GM18951 (cell line): ENCODE measurements at regions not wholly inside any gene's neighbourhood (a gene's known extent, or its start where the extent isn't known, plus 50 kb on each side); places are given as distances from the start of the nearest gene placed in this dataset.
"Not testable (repeated sequence)": the region's sequence is repeated elsewhere in the genome, so short reads cannot be mapped to it uniquely, and the experiment has no call there.

Experiments
- POLR2A ChIP-seq: IDR thresholded peaks from 4 replicates; pipeline ENCODE4 v1.6.1; 2011; ENCODE audit warnings: mild to moderate bottlenecking; ENCODE audit not compliant: insufficient read length, insufficient read depth; ENCODE audit errors: extremely low read depth
- in situ Hi-C: fragments of 300-500 bp; cut with MboI; formaldehyde crosslinking; loops from one replicate; pipeline ENCODE4 v1.12.0; 2022; ENCODE audit warnings: low sequenced_read_pairs, mixed read lengths, inconsistent platforms; ENCODE audit not compliant: unreplicated experiment

DNA sequence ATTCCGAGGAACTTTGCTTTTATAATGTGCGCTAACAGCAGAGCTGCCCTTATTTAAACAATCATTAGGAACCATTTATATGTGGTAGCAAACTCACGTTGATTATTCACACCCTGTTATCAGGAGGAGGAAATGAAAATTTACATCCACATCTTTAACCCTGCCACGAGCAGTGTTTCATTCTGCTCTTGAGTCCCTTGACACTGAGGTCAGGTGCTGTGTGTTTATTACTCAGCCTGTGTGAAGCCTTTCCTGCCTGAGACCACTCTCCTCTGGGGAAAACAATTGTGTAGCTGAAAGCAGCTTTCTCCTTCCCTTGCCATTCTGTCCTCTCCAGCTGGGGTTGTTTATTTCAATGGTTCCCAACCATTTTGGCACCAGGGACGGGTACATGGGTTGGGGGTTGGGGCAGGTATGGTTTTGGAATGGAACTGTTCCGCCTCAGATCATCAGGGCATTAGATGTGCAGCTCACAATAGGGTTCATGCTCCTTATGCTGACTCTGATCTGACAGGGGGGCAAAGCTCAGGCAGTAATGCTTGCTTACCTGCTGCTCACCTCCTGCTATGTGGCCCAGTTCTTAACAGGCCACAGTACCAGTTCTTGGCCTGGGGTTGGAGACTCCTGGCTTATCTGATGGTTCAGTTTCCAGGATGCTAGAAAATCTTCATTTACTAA lies 651.1 kb downstream of the TDRD15 start:
- no peak for TF ChIP-seq POLR2A
- in situ Hi-C loops = no loop called here

DNA sequence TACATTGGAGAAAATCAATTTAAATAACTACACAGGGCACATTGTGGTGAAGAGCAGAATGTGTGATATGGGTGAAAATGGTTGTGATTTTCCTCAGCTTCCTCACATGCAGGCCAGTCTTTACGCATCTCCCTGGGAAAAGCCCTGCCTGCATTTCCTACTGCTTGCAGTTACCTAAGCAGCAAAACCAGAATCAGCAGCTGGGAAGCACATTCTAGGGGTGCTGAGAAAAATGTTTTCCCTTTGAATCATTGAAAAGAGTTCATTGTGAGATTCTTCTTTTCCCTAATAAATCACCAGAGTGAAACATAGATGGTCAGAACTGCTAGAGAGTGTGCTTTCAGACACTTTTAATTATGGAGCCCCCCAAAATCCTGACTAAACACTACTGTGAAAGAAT lies 656.0 kb downstream of the TDRD15 start:
- in situ Hi-C loops = no loop called here
- no peak for TF ChIP-seq POLR2A

DNA sequence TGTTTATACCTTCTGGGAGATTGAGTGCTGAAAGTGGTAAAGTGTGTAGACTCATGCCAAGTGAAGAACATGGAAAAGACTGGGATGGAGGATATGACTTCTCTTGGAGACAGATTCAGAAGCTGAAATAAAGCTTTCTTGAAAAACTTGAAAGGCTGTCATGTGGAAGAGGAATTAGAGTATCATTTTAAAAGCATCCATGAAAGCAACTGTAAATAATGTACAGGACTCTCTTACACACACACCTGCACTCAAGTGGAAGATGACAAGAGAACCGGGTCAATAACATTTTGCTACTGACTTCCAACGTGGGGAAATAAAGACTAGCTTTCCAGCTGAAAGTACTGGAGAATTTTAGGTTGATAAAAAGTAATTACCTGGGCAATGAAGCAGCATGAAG lies 658.2 kb downstream of the TDRD15 start:
- no peak for TF ChIP-seq POLR2A
- in situ Hi-C loops = no loop called here

DNA sequence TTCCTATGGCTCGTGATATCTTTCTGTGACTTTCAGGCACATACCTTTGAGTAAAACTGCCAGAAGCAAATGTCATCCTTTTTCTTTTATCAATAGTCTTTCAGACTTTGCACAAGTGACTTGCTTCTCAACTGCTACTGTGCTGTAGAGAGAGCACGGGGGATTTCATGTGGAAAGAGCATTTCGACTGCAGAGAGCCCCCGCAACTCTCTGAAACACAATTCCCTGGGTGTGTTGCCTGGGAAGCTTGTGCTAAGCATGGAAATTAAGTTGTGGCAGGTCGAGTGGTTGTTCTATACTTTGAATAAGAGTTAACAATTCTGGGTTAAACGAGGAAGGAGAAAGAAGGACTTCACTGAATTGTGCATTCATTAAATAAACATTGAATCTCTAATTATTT lies 659.1 kb downstream of the TDRD15 start:
- TF ChIP-seq POLR2A = no peak
- in situ Hi-C loops = no loop called here

DNA sequence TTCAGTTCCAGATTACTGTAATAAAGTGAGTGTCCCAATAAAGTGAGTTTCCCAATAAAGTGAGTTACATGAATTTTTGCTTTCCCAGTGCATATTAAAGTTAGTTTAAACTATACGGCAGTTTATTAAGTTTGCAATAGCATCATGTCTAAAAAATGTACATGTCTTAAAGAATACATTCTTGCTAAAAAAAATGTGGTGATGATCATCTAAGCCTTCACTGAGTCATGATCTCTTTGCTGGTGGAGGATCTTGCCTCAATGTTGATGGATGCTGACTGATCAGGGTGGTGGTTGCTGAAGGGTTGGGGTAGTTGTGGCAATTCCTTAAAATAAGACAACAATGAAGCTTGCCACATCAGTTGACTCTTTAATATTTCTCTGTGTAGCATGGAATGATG lies 664.2 kb downstream of the TDRD15 start:
- no peak for TF ChIP-seq POLR2A
- in situ Hi-C loops = no loop called here

DNA sequence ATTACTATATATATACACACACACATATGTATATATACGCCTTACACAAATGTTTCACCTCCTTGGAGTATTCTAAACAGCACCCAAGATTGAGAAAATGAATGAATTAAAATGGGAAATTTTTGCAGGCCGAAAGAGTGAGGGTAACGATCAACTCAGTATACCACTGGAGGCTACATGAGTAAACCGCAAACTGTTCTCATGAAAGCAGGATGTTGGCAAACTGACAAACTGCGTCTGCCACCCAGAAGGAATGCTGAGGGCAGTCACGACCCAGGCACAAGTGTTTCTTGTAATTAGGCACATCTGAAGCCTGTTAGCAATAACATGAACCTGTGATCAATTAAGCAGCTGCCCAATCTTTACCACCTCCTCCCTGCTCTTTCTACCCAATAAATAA lies 666.5 kb downstream of the TDRD15 start:
- in situ Hi-C loops = not testable (repeated sequence)

DNA sequence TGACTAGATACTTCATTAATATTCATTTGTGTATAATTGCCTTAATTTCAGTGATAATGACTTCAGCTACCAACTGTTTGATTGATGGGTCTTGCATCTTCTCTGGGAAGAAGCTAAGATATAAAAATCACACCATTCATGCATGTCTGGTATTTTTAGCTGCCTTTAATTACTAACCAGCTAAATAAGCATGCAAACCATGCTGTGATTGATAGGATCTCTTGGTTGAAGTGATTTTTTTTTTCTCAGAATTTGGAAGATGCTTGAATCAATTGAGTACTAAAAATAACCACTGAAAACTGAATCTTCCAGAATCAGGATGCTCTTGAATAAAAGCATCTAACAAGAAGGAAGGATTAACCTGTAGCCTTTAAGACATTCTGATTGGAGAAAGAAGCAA lies 668.8 kb downstream of the TDRD15 start:
- in situ Hi-C loops = no loop called here
- no peak for TF ChIP-seq POLR2A

DNA sequence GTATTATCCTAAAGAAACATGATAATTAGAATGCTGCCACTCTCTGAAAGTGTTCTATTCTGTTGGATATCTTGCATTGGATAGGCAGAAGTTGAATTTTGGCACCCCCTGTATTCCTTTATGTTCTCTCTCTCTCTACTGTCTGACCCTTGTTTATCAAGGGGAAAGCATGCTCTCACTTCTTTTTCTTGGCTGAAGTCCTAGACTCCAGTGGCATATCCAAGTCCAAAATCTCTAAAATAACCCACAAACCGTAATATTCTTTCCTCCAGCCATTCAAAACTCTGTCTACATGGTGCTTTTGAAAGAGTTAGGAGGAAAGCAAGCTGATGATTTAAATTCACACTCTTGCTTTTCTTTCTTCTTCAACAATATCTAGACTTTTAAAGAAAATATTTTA lies 669.7 kb downstream of the TDRD15 start:
- in situ Hi-C loops = no loop called here
- no peak for TF ChIP-seq POLR2A

DNA sequence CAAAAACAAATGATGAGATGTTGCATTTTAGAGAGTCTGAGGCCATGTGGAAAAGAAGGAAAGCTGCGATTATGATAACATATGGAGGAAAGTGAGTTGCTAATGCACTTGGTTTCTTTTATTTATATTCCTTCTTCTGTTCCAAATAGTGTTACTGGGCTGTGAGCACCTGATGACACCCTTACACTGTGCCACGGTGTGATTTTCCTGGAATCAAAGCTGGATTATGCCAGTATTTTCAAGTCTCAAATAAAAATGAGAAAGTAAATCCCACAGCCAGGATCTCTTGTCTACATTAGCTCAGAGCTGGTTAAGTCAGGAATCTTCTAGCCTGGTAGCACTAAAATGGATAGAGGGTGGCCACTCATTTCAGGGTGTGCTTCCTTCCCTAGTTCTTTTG lies 670.8 kb downstream of the TDRD15 start:
- TF ChIP-seq POLR2A = no peak
- in situ Hi-C loops = no loop called here

DNA sequence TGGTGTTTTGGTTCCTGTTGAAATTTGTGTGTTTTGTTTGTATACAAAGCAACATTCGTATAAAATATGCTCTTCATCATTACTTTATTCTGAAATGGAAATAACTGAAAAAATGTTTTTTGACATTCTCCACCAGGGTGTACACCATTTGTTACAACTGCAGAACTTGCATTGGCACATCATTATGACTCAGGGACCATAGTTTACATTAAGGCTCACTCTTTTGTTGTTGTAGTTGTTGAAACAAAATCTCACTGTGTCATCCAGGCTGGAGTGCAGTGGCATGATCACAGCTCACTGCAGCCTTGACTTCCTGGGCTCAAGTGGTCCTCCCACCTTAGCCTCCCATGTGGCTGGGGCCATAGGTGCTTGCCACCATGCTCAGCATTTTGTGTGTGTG lies 676.6 kb downstream of the TDRD15 start:
- TF ChIP-seq POLR2A = no peak
- in situ Hi-C loops = no loop called here

DNA sequence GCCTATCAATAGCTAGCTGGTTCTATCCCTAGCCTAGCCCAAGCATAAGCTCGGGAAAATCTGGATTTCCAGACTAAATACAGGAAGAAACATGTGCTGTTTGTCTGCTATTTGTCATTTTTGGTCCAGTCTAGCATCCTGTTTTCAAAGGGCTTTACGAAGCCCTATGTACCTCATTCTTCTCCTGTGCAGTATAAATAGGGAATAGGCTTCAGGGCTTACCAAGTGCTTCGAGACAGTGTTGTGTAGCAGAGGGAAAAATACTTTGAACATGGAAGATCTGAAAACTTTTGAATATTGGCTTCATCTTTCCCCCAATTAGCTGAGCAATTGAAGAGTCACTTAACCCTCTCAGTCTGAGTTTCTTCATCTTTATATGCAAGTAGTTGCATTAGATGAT lies 679.8 kb downstream of the TDRD15 start:
- TF ChIP-seq POLR2A = no peak
- in situ Hi-C loops = no loop called here

DNA sequence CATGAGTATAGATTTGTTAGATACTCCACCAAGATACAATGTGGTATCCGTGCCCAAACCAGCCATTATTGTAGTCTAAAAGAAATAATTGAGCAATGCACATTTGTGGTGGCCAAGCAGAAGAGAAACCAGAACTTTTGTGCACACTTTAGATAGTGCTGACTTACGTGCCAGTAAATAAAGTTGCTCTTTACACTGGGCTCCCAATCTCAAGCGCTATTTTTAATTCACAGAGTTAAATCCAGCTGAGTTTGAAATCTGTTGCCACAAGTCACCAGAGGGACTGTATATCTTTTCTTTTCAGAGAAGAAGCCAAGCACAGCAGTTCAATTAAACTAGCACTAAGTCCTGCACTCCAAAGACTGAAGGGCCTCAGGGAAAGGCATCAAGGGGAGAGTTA lies 680.4 kb downstream of the TDRD15 start:
- in situ Hi-C loops = no loop called here
- no peak for TF ChIP-seq POLR2A

DNA sequence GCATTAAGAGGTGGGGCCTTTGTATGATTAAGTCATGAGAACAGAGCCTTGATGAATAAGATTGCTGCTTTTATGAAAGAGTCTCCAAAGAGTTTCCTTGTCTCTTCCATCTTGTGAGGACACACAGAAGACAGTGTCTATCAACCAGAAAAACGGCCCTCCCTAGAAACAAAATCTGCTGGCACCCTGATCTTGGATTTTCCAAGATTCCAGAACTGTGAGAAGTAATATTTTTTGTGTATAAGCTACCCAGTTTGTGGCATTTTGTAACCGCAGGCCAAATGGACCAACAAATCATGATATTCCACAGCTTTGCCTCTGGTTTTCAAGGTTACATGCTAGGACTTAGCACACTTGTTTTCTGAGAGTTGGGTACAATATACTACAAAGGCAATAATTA lies 687.8 kb downstream of the TDRD15 start:
- in situ Hi-C loops = no loop called here
- no peak for TF ChIP-seq POLR2A

DNA sequence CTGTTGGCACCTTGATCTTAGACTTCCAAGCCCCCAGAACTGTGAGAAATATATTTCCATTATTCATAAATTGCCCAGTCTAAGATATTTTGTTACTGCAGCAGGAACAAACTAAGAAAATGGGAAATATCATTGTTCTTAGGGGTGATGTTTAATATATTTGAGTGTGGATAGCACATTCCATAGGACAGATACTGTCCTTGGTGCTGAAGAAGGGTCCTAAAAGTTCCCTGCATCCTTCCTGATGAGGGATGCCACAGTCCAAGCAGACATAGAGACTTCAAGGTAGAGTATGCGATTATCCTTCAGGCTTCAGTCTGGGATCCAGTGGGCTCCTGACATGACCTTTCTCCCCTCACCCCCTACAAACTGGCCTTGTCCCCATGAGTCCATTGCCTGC lies 689.0 kb downstream of the TDRD15 start:
- TF ChIP-seq POLR2A = no peak

DNA sequence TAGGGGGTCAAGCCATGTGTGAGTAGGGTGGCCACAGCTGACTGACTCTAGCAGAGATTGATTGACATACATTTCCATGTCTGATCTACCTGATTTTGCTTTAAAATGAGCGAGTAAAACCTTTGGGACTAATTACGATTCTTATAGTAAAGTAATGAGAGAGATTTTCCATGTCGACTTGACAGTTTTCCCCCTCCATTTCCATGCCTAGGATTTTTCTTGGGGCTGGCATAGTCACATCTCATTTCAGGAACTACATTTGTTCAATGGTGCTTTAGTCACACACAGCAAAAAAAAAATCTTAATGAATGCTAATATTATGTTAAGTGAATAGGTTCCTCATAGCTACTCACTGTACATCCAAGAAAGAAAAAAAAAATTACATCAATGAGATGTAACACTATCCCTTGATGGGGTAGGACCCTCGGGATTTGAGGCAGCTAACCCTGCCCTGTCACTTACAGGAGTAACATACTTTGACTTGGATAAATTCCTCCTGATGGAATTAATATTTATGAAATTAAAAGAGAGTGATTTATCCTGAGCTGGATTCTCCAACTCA lies 690.9 kb downstream of the TDRD15 start:
- in situ Hi-C loops = no loop called here
- TF ChIP-seq POLR2A = no peak

More for the DNA sequence above, 689.0 kb downstream of the TDRD15 start:
- in situ Hi-C loops = no loop called here
